K562 (cell line): ENCODE measurements at regions not wholly inside any gene's neighbourhood (a gene's known extent, or its start where the extent isn't known, plus 50 kb on each side); places are given as distances from the start of the nearest gene placed in this dataset.

Experiments
- CHD4 ChIP-seq: fragments of 200-600 bp; sonication (generic); IDR thresholded peaks from 3 replicates; pipeline ENCODE4 v1.6.1; 2012; ENCODE audit warnings: low read depth, mild to moderate bottlenecking, mixed read lengths, low read length, inconsistent platforms; ENCODE audit not compliant: insufficient read depth, insufficient replicate concordance, poor library complexity, severe bottlenecking
- CSDE1 ChIP-seq, 2 experiments: fragments of 450-650 bp; IDR thresholded peaks; 2 replicates each; pipeline ENCODE4 v1.6.1; 2016; ENCODE audit warnings: mild to moderate bottlenecking in 1 of 2
- CTCF ChIP-seq, 3 experiments: IDR thresholded peaks in 2 of 3; conservative IDR thresholded peaks in 1 of 3; 2 replicates each; pipeline ENCODE4 v1.5.1; 2011 to 2012; ENCODE audit warnings: low read length in 3 of 3, mild to moderate bottlenecking in 3 of 3, control low read depth in 2 of 3, improper control_type of control experiment in 1 of 3, inconsistent platforms in 1 of 3, low read depth in 1 of 3, mixed read lengths in 1 of 3, moderate library complexity in 1 of 3; ENCODE audit not compliant: insufficient read depth in 2 of 3
- E2F4 ChIP-seq: sonication (generic); formaldehyde crosslinking; IDR thresholded peaks from 2 replicates; pipeline ENCODE4 v1.8.0; 2022; ENCODE audit warnings: mild to moderate bottlenecking, low read depth, missing genetic modification reagents
- EZH2 ChIP-seq: IDR thresholded peaks from 2 replicates; pipeline ENCODE4 v1.6.1; 2012; ENCODE audit warnings: low read depth, mild to moderate bottlenecking, inconsistent platforms, low read length, borderline replicate concordance
- KLF1 ChIP-seq: fragments of 450-650 bp; IDR thresholded peaks from 2 replicates; pipeline ENCODE4 v1.6.1; 2016; ENCODE audit warnings: missing genetic modification characterization, missing compliant biosample characterization
- NCOA1 ChIP-seq: fragments of 450-650 bp; IDR thresholded peaks from 2 replicates; pipeline ENCODE4 v1.6.1; 2016; ENCODE audit warnings: low read depth
- PHF8 ChIP-seq: fragments of 200-600 bp; sonication (generic); IDR thresholded peaks from 2 replicates; pipeline ENCODE4 v1.6.1; 2012; ENCODE audit warnings: mixed run types, mild to moderate bottlenecking, inconsistent platforms, low read length, moderate library complexity, borderline replicate concordance
- POLR2B ChIP-seq: fragments of 450-650 bp; IDR thresholded peaks from 2 replicates; pipeline ENCODE4 v1.6.1; 2018; ENCODE audit warnings: low read depth; ENCODE audit not compliant: partially characterized antibody
- SMAD4 ChIP-seq: fragments of 250-450 bp; sonication (Bioruptor Pico); conservative IDR thresholded peaks from 2 replicates; pipeline ENCODE4 v1.8.0; 2021; ENCODE audit warnings: inconsistent platforms, mild to moderate bottlenecking, moderate library complexity
- SP1 ChIP-seq: sonication (generic); formaldehyde crosslinking; IDR thresholded peaks from 2 replicates; pipeline ENCODE4 v1.8.1; 2022; ENCODE audit warnings: mild to moderate bottlenecking, missing genetic modification reagents
- ZFX ChIP-seq: sonication (generic); formaldehyde crosslinking; IDR thresholded peaks from 2 replicates; pipeline ENCODE4 v1.8.0; 2022; ENCODE audit warnings: mild to moderate bottlenecking, missing genetic modification reagents, moderate library complexity
- ZNF124 ChIP-seq: sonication (generic); formaldehyde crosslinking; IDR thresholded peaks from 2 replicates; pipeline ENCODE4 v1.8.1; 2022; ENCODE audit warnings: missing genetic modification reagents

GRCh38 chr17:13735861-13736260 lies 134.1 kb upstream of the HS3ST3A1 start:
- no peak for TF ChIP-seq CHD4
- no peak for TF ChIP-seq ZFX (CRISPR knock-in tag)
- no peak for TF ChIP-seq NCOA1
- no peak for TF ChIP-seq SP1
- TF ChIP-seq CSDE1 (IDR thresholded peaks at IDR 0.05), result no peak
- no peak for TF ChIP-seq KLF1
- no peak for TF ChIP-seq CTCF (IDR thresholded peaks at IDR 0.05 in 2 of 3, conservative IDR thresholded peaks at IDR 0.05 in 1 of 3; ENCODE audit: insufficient read depth in 2 of 3, low read depth in 1 of 3, low read length in 3 of 3)
- no peak for TF ChIP-seq POLR2B
- no peak for TF ChIP-seq E2F4 (CRISPR knock-in tag)
- no peak for TF ChIP-seq EZH2
- TF ChIP-seq PHF8, result no peak
- TF ChIP-seq SMAD4 (CRISPR knock-in tag), result no peak
- no peak for TF ChIP-seq ZNF124 (CRISPR knock-in tag)
